H1 (cell line): ENCODE measurements at regions not wholly inside any gene's neighbourhood (a gene's known extent, or its start where the extent isn't known, plus 50 kb on each side); places are given as distances from the start of the nearest gene placed in this dataset.

ENCODE experiments used
- CTCF ChIA-PET: fragments of 300-600 bp; sonication (Branson Sonifier 250); formaldehyde crosslinking; loops from one replicate; lab custom pipeline; 2021; ENCODE audit not compliant: partially characterized antibody; lab: Charles Lee
- POLR2A ChIA-PET: fragments of 300-600 bp; sonication (Branson Sonifier 250); formaldehyde crosslinking; loops from one replicate; lab custom pipeline; 2021; ENCODE audit warnings: inconsistent platforms; ENCODE audit not compliant: partially characterized antibody; lab: Charles Lee
- DNase-seq, 2 experiments: peaks; one replicate each; pipeline versions ENCODE4 v3.0.0 to v3.0.0-alpha.2; 2010 to 2022; ENCODE audit warnings: low spot score in 2 of 2, low read depth in 1 of 2, mixed read lengths in 1 of 2
- FAIRE-seq: peaks from 2 replicates; lab custom pipeline; 2011; peaks lifted over from hg19 to GRCh38; lab: Jason Lieb, UNC
- H2AFZ ChIP-seq: 2 replicates; pipeline ENCODE4 v1.8.1; 2012; ENCODE audit warnings: low read length, inconsistent platforms
- H2AK5ac ChIP-seq: 2 replicates; pipeline ENCODE4 v1.6.1; 2013; ENCODE audit warnings: low read depth, low read length
- H2BK120ac ChIP-seq: replicated peaks from 2 replicates; pipeline ENCODE3; 2013; ENCODE audit warnings: low read depth, low read length, inconsistent platforms
- H2BK12ac ChIP-seq: 2 replicates; pipeline ENCODE4 v1.6.1; 2013; ENCODE audit warnings: low read depth, low read length
- H2BK15ac ChIP-seq: 2 replicates; pipeline ENCODE4 v1.6.1; 2013; ENCODE audit warnings: low read length
- H2BK20ac ChIP-seq: 2 replicates; pipeline ENCODE4 v1.6.1; 2013; ENCODE audit warnings: low read length
- H2BK5ac ChIP-seq: 2 replicates; pipeline ENCODE4 v1.6.1; 2013; ENCODE audit warnings: low read depth, low read length
- H3K14ac ChIP-seq: 2 replicates; pipeline ENCODE4 v1.6.1; 2013; ENCODE audit warnings: inconsistent platforms; ENCODE audit not compliant: insufficient read length
- H3K18ac ChIP-seq: 2 replicates; pipeline ENCODE4 v1.6.1; 2013; ENCODE audit warnings: low read length; ENCODE audit errors: extremely low read depth
- H3K23ac ChIP-seq: 2 replicates; pipeline ENCODE4 v1.6.1; 2013; ENCODE audit warnings: inconsistent platforms; ENCODE audit not compliant: insufficient read length
- H3K23me2 ChIP-seq: 2 replicates; pipeline ENCODE4 v1.6.1; 2013; ENCODE audit warnings: low read depth, low read length
- H3K27ac ChIP-seq: 2 replicates; pipeline ENCODE4 v1.6.1; 2011; ENCODE audit warnings: low read depth, low read length, inconsistent platforms
- H3K27me3 ChIP-seq, 4 experiments: replicated peaks in 1 of 4; 1 replicate in 1 of 4; 2 replicates in 3 of 4; pipeline versions ENCODE4 v1.6.1 to v1.8.1; 2011 to 2013; ENCODE audit warnings: low read length in 3 of 4, mild to moderate bottlenecking in 3 of 4, inconsistent platforms in 2 of 4, mixed read lengths in 2 of 4, moderate library complexity in 1 of 4; ENCODE audit not compliant: control insufficient read depth in 3 of 4, insufficient read depth in 3 of 4; ENCODE audit errors: extremely low read depth in 1 of 4
- H3K36me3 ChIP-seq, 4 experiments: 2 replicates each; pipeline versions ENCODE4 v1.6.1 to v1.8.1; 2011 to 2013; ENCODE audit warnings: mild to moderate bottlenecking in 4 of 4, low read length in 3 of 4, moderate library complexity in 2 of 4, control low read depth in 1 of 4, inconsistent platforms in 1 of 4; ENCODE audit not compliant: insufficient read depth in 4 of 4, control insufficient read depth in 2 of 4
- H3K4ac ChIP-seq: replicated peaks from 2 replicates; pipeline ENCODE3; 2013; ENCODE audit warnings: low read length, low read depth, mixed read lengths, inconsistent platforms; ENCODE audit not compliant: insufficient read length
- H3K4me1 ChIP-seq, 4 experiments: replicated peaks in 1 of 4; 1 replicate in 1 of 4; 2 replicates in 3 of 4; pipeline versions ENCODE4 v1.6.1 to v1.8.1; 2011 to 2013; ENCODE audit warnings: low read length in 3 of 4, inconsistent platforms in 2 of 4, mixed read lengths in 1 of 4; ENCODE audit not compliant: insufficient read depth in 4 of 4, control insufficient read depth in 3 of 4
- H3K4me2 ChIP-seq, 2 experiments: 2 replicates each; pipeline versions ENCODE4 v1.6.1 to v1.8.1; 2011 to 2013; ENCODE audit warnings: low read depth in 2 of 2, low read length in 2 of 2, control low read depth in 1 of 2, inconsistent platforms in 1 of 2, mild to moderate bottlenecking in 1 of 2; ENCODE audit not compliant: insufficient read depth in 1 of 2
- H3K4me3 ChIP-seq, 4 experiments: fragments of 200-600, 300-600 bp in 1 of 4; sonication (generic), shearing (Covaris generic), sonication (Bioruptor Twin) in 1 of 4; 2 replicates each; pipeline versions ENCODE4 v1.5.1 to v1.8.1; 2011 to 2016; ENCODE audit warnings: low read length in 4 of 4, low read depth in 3 of 4, control low read depth in 2 of 4, inconsistent platforms in 2 of 4, mild to moderate bottlenecking in 2 of 4, mixed read lengths in 1 of 4, moderate library complexity in 1 of 4; ENCODE audit not compliant: insufficient read depth in 2 of 4; ENCODE audit errors: extremely low read depth in 1 of 4
- H3K56ac ChIP-seq: replicated peaks from 2 replicates; pipeline ENCODE3; 2013; ENCODE audit warnings: low read depth, mild to moderate bottlenecking, mixed read lengths, low read length, inconsistent platforms; ENCODE audit not compliant: insufficient read length
- H3K79me1 ChIP-seq: 2 replicates; pipeline ENCODE4 v1.6.1; 2013; ENCODE audit warnings: low read depth, low read length, control low read depth
- H3K79me2 ChIP-seq, 2 experiments: 2 replicates each; pipeline versions ENCODE4 v1.6.1 to v1.8.1; 2012 to 2013; ENCODE audit warnings: low read length in 2 of 2, mild to moderate bottlenecking in 2 of 2, inconsistent platforms in 1 of 2; ENCODE audit not compliant: insufficient read depth in 2 of 2, control insufficient read depth in 1 of 2
- H3K9ac ChIP-seq, 4 experiments: replicated peaks in 1 of 4; 1 replicate in 1 of 4; 2 replicates in 3 of 4; pipeline versions ENCODE4 v1.6.1 to v1.8.1; 2011 to 2013; ENCODE audit warnings: low read depth in 3 of 4, low read length in 3 of 4, control low read depth in 2 of 4, mild to moderate bottlenecking in 2 of 4, moderate library complexity in 2 of 4, inconsistent platforms in 1 of 4; ENCODE audit errors: extremely low read depth in 1 of 4
- H3K9me3 ChIP-seq, 2 experiments: 2 replicates each; pipeline versions ENCODE4 v1.6.1 to v1.8.1; 2012 to 2013; ENCODE audit warnings: mild to moderate bottlenecking in 2 of 2, moderate library complexity in 2 of 2, control low read depth in 1 of 2, inconsistent platforms in 1 of 2, low read depth in 1 of 2, low read length in 1 of 2, mixed read lengths in 1 of 2; ENCODE audit not compliant: insufficient read depth in 2 of 2
- H4K20me1 ChIP-seq, 2 experiments: replicated peaks in 1 of 2; 2 replicates each; pipeline versions ENCODE3 to v1.8.1; 2011 to 2013; ENCODE audit warnings: inconsistent platforms in 2 of 2, low read length in 2 of 2, mild to moderate bottlenecking in 1 of 2; ENCODE audit not compliant: insufficient read depth in 2 of 2, control insufficient read depth in 1 of 2
- H4K5ac ChIP-seq: 2 replicates; pipeline ENCODE4 v1.6.1; 2013; ENCODE audit warnings: low read length, low read depth, mixed read lengths, inconsistent platforms; ENCODE audit not compliant: insufficient read length
- H4K8ac ChIP-seq: 2 replicates; pipeline ENCODE4 v1.8.0; 2013; ENCODE audit warnings: mild to moderate bottlenecking, moderate library complexity, low read length, inconsistent platforms; ENCODE audit not compliant: insufficient read depth; ENCODE audit errors: extremely low read depth
- H4K91ac ChIP-seq: replicated peaks from 2 replicates; pipeline ENCODE3; 2013; ENCODE audit warnings: low read length, mixed read lengths, inconsistent platforms; ENCODE audit not compliant: insufficient read length
- CREB1 ChIP-seq: IDR thresholded peaks from 2 replicates; pipeline ENCODE4 v1.6.1; 2012; ENCODE audit warnings: inconsistent platforms
- EP300 ChIP-seq, 2 experiments: IDR thresholded peaks; 1 replicate in 1 of 2; 2 replicates in 1 of 2; pipeline ENCODE4 v1.6.1; 2011 to 2012; ENCODE audit warnings: low read depth in 2 of 2, low read length in 2 of 2, mild to moderate bottlenecking in 2 of 2, borderline replicate concordance in 1 of 2, inconsistent platforms in 1 of 2, moderate library complexity in 1 of 2
- GTF2F1 ChIP-seq: IDR thresholded peaks from 2 replicates; pipeline ENCODE4 v1.6.1; 2012; ENCODE audit warnings: low read depth, low read length, improper control_type of control experiment, borderline replicate concordance
- WGBS, 2 experiments: shearing (Covaris generic) in 1 of 2; methylation state at CpG; one replicate each; pipeline versions ENCODE4 v1.1.6 to v1.1.7; 2013 to 2015; ENCODE audit warnings: low lambda C conversion rate in 2 of 2, mixed read lengths in 2 of 2, inconsistent platforms in 1 of 2, low coverage in 1 of 2, missing lambda C conversion rate in 1 of 2; ENCODE audit not compliant: insufficient replicate concordance in 2 of 2, insufficient coverage in 1 of 2, insufficient read length in 1 of 2; ENCODE audit errors: extremely low coverage in 1 of 2, missing lambda C conversion rate in 1 of 2; 5-methylcytosine and 5-hydroxymethylcytosine counted together

DNA sequence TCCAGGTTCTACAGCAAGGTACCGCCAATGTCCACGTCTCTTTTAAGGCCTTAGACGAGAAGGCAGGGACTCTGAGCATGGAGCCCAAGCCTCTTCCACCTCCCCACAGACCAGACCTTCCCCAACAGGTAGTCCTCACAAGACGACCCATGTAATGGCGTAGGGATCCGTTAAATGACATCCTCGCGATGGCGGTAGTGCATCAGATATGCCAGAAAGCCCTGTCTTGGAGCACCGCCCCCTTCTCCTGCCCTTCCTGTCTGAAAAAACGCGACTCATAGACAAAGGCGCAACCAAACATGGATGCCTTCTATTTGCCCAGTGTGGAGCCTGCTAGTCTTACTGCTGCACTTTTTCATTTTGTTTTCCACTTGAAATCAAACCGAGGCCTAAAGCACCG, 185.4 kb downstream of the OR13H1 start:
- no peak for DNase-seq
- Histone ChIP-seq H3K4me2 (no peak overlapping the region), H3K23me2 (no peaks in the 10 kb centered on the region), H3K79me1 (no peaks in the 10 kb centered on the region), H2BK12ac (no peak overlapping the region), H2BK5ac (no peak overlapping the region), H3K4me3 (no peak overlapping the region), H3K27me3 (no peaks in the 10 kb centered on the region), H3K79me2 (no peaks in the 10 kb centered on the region), H3K4me1 (no peaks in the 10 kb centered on the region), H3K36me3 (peaks cover 0 to 29% (median 6%) of the 10 kb centered on the region in 4 experiments; a peak in 5 of 8 replicates), H2BK120ac (no peak overlapping the region), H3K18ac (no peak overlapping the region), H2BK15ac (no peak overlapping the region), H3K56ac (no peak overlapping the region), H2AFZ (no peak overlapping the region), H3K9me3 (no peaks in the 10 kb centered on the region), H4K5ac (no peak overlapping the region), H4K8ac (no peak overlapping the region), H3K9ac (no peak overlapping the region), H3K14ac (no peak overlapping the region), H3K4ac (no peak overlapping the region), H3K27ac (no peak overlapping the region), H3K23ac (no peak overlapping the region), H2BK20ac (no peak overlapping the region), H4K20me1 (no peaks in the 10 kb centered on the region), H4K91ac (no peak overlapping the region), H2AK5ac (no peak overlapping the region)
- WGBS, 2 experiments: 92% methylated on average over 13 of the region's 15 CpGs; no CpG with 5 or more reads in 1 of the 2 experiments
- TF ChIP-seq EP300 (IDR thresholded peaks at IDR 0.05; ENCODE audit: borderline replicate concordance in 1 of 2, low read depth in 2 of 2, low read length in 2 of 2): no peak
- no peak for TF ChIP-seq GTF2F1
- no peak for TF ChIP-seq CREB1
- CTCF ChIA-PET: no interaction called here
- POLR2A ChIA-PET: no interaction called here
- no peak for FAIRE-seq
